Ecto neural progenitor cell (in vitro differentiated cells): ENCODE measurements at regions not wholly inside any gene's neighbourhood (a gene's known extent, or its start where the extent isn't known, plus 50 kb on each side); places are given as distances from the start of the nearest gene placed in this dataset.

ENCODE experiments used
- DNase-seq: peaks from one replicate; pipeline ENCODE4 v3.0.0-alpha.2; 2018; ENCODE audit warnings: low spot score

DNA sequence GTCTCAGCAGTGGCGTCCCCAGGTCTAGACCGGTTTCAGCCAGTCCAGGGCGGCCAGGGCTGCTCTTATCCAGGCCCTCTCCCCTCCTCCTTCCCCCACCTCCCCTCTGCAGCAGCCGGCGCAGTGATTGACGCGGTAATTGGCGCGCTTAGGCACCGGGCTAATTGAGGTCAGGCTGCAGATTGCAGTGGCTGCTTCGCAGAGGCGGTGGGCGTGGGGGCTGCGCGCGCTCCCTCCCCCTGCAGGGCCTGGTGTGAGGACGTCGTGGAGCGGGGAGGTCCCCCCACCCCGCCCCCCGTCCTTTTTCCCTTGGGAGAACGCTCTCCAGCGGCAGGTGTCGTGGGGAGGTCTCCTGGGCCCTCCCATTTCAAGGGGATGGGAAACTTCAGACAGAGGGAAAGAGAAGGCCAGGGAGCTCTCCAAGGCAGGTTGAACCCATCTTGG is 70.4 kb upstream of the BLCAP start:
- DNase-seq, result peak; percentile 81

- no peak for DNase-seq
Observed at GRCh38 chr20:37596890-37597536, 69.3 kb upstream of the BLCAP start.

DNA sequence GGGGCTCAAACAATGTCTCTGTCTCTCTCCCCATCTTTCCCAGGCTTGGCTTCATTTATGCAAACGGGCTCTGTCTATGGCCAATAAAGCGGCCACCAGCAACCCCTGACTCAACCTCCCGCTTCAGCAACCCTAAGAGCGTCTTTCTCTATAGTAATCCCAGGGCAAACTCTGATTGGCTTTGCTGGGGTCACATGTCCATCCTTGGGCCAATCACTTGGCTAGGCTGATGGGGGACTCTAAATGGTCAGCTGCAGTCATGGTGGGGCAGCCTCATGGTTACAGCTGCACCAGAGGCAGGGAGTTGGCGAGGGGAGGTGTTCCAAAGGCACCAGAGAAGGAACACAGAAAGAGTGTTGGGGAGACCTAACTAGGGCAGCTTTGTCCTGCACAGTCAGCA is 68.5 kb upstream of the BLCAP start:
- DNase-seq, result no peak

- DNase-seq, result no peak
Observed at GRCh38 chr20:37593710-37594109, 66.0 kb upstream of the BLCAP start.

DNA sequence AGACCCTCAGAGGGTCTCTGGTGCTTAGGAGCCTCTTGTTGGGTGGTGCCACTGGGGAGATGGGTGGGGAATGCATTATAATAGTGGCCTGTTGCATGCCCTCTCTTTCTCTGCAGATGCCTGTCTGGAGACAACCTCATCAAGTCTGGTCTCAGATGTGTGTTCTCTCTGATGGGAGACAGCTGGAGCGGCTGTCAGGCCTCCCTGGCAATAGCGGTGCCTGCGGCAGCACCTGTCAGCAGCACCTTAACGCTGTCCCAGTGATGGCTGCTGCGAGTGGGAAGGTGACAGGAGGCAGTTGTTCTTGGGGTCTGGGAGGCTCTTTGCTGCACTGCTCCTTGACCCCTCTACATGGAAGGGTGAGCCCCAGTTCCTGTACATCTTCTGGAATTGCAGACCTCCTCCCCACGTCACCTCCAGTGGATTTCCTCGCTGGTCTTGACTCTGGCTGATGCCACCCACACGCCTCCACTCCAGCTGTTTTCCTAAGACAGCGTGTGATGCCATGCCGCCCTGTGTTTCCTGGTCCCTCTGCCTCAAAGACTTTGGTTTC is 63.3 kb upstream of the BLCAP start:
- DNase-seq, result no peak

- no peak for DNase-seq
Observed at GRCh38 chr20:37586078-37586477, 58.4 kb upstream of the BLCAP start.

DNA sequence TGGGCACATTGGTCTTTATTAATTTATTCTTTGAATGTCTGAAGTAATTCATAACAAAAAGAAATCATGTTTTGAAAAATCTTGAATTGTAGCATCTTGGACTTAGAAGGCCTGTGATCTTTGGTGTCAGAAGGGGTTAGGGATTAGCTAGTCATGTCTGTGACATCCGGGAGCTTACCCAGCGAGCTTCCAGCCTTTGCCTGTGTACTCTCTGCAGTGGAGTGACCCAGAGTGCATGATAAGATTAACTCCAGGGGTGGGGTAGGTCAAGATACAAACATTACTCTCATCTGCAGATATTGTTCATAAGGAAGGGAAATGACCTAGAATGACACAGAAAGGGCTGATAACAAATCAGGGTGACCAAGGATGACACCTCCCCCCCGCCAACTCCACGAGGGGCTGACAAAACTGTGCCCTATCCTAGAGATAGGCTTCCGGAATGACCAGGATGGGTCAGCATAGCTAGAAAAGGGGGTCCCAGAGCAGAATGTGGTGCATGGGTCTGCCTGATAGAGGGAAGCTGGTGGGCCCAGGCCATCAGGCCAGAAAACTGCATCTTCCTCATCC is 56.6 kb upstream of the BLCAP start:
- no peak for DNase-seq

- no peak for DNase-seq
Observed at GRCh38 chr20:37581246-37581645, 53.6 kb upstream of the BLCAP start.

DNA sequence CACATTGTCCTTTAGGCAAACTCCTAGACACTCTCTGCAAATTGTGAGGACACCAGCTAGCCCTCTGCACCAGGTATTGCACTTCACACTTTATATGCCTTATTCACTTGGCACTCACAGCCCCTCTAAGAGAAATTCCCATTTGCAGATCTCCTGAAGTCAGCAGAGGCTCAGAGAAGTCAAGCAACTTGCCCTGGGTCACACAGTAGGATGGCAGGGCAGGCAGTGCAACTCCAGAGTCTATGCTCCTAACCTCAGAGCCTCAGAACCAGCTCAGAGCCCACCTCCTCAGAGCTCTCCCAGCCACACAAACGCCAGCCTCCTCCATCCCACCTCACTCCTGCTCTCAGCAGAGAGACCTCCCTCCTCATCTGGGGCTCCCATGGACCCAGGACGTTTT is 52.4 kb upstream of the BLCAP start:
- DNase-seq, result no peak

GRCh38 chr20:37579106-37579505 is 51.4 kb upstream of the BLCAP start:
- DNase-seq, result no peak

GRCh38 chr20:37577981-37578380 is 50.3 kb upstream of the BLCAP start:
- no peak for DNase-seq
